Activated CD4-positive, alpha-beta T cell treated with anti-CD3 and anti-CD28 coated beads, Interleukin-2, Interleukin-6, amounts not matched to agents 100 ng/mL and 50 ng/mL, durations not matched to agents 16 hours and 8 hours (primary cell): ENCODE measurements at regions not wholly inside any gene's neighbourhood (a gene's known extent, or its start where the extent isn't known, plus 50 kb on each side); places are given as distances from the start of the nearest gene placed in this dataset.

Experiments
- DNase-seq: peaks from one replicate; pipeline ENCODE4 v3.0.0-alpha.2; 2020

GRCh38 chr13:65656740-65657329 is 1573.3 kb downstream of the PCDH9 start:
- DNase-seq, result no peak

GRCh38 chr13:65653613-65654012 is 1576.5 kb downstream of the PCDH9 start:
- DNase-seq, result no peak

- DNase-seq, result no peak
Observed at GRCh38 chr13:65650321-65650720, 1579.8 kb downstream of the PCDH9 start.

GRCh38 chr13:65642996-65643395 is 1587.1 kb downstream of the PCDH9 start:
- no peak for DNase-seq

- DNase-seq, result no peak
Observed at GRCh38 chr13:65642301-65642700, 1587.8 kb downstream of the PCDH9 start.

- DNase-seq, result peak; percentile 7
Observed at GRCh38 chr13:65638572-65639168, 1591.5 kb downstream of the PCDH9 start.

GRCh38 chr13:65633806-65634205 is 1596.3 kb downstream of the PCDH9 start:
- no peak for DNase-seq

- no peak for DNase-seq
Observed at GRCh38 chr13:65631078-65631477, 1599.1 kb downstream of the PCDH9 start.

- DNase-seq, result no peak
Observed at GRCh38 chr13:65629926-65630325, 1600.2 kb downstream of the PCDH9 start.

- no peak for DNase-seq
Observed at GRCh38 chr13:65623148-65623547, 1607.0 kb downstream of the PCDH9 start.

- no peak for DNase-seq
Observed at GRCh38 chr13:65615506-65615905, 1614.6 kb downstream of the PCDH9 start.

- no peak for DNase-seq
Observed at GRCh38 chr13:65613004-65613403, 1617.1 kb downstream of the PCDH9 start.

GRCh38 chr13:65609350-65609749 is 1620.8 kb downstream of the PCDH9 start:
- DNase-seq, result no peak

GRCh38 chr13:65606622-65607021 is 1623.5 kb downstream of the PCDH9 start:
- no peak for DNase-seq

GRCh38 chr13:65605396-65605795 is 1624.7 kb downstream of the PCDH9 start:
- DNase-seq, result no peak

- DNase-seq, result no peak
Observed at GRCh38 chr13:65603160-65603559, 1627.0 kb downstream of the PCDH9 start.

GRCh38 chr13:65601855-65602254 is 1628.3 kb downstream of the PCDH9 start:
- DNase-seq, result no peak

- no peak for DNase-seq
Observed at GRCh38 chr13:65600702-65601101, 1629.4 kb downstream of the PCDH9 start.

- no peak for DNase-seq
Observed at GRCh38 chr13:65597839-65598818, 1632.0 kb downstream of the PCDH9 start.

GRCh38 chr13:65595916-65596315 is 1634.2 kb downstream of the PCDH9 start:
- no peak for DNase-seq

GRCh38 chr13:65594298-65594781 is 1635.8 kb downstream of the PCDH9 start:
- DNase-seq, result no peak

- no peak for DNase-seq
Observed at GRCh38 chr13:65593298-65593874, 1636.8 kb downstream of the PCDH9 start.

- no peak for DNase-seq
Observed at GRCh38 chr13:65592731-65593130, 1637.4 kb downstream of the PCDH9 start.
